ENCODE measurements at regions not wholly inside any gene's neighbourhood (a gene's known extent, or its start where the extent isn't known, plus 50 kb on each side); places are given as distances from the start of the nearest gene placed in this dataset.

GRCh38 chr10:88194961-88195367 is 331.5 kb downstream of the PTEN start:
- DNase-seq, result no peak
- H3K27ac Mint-ChIP-seq, result no peak overlapping the region

GRCh38 chr10:88195841-88196240 is 332.4 kb downstream of the PTEN start:
- DNase-seq, result no peak
- Mint-ChIP-seq H3K27ac (no peak overlapping the region), H3K4me3 (no peak overlapping the region), H3K27me3 (ENCODE audit: insufficient read depth) (no peaks in the 10 kb centered on the region; the same call in 1 of the 2 replicates), H3K9me3 (no peaks in the 10 kb centered on the region), H3K4me1 (ENCODE audit: low read depth) (peaks cover 16% of the 10 kb centered on the region), H3K36me3 (ENCODE audit: low read depth) (no peaks in the 10 kb centered on the region)
- no peak for TF ChIP-seq CTCF (IDR thresholded peaks at IDR 0.05)

More at GRCh38 chr10:88194961-88195367, 331.5 kb downstream of the PTEN start:
- peaks cover 16% of the 10 kb centered on the region for H3K4me1 Mint-ChIP-seq (ENCODE audit: low read depth)
- no peak overlapping the region for H3K4me3 Mint-ChIP-seq
- H3K9me3 Mint-ChIP-seq, result no peaks in the 10 kb centered on the region
- H3K36me3 Mint-ChIP-seq (ENCODE audit: low read depth), result no peaks in the 10 kb centered on the region
- no peak for TF ChIP-seq CTCF (IDR thresholded peaks at IDR 0.05)
- no peaks in the 10 kb centered on the region; the same call in 1 of the 2 replicates for H3K27me3 Mint-ChIP-seq (ENCODE audit: insufficient read depth)

- no peak for TF ChIP-seq CTCF (IDR thresholded peaks at IDR 0.05)
- Mint-ChIP-seq H3K27ac (no peak overlapping the region), H3K9me3 (no peaks in the 10 kb centered on the region), H3K36me3 (ENCODE audit: low read depth) (no peaks in the 10 kb centered on the region), H3K4me1 (ENCODE audit: low read depth) (peaks cover 16% of the 10 kb centered on the region), H3K4me3 (no peak overlapping the region), H3K27me3 (ENCODE audit: insufficient read depth) (no peaks in the 10 kb centered on the region; the same call in 1 of the 2 replicates)
- DNase-seq, result no peak
These were observed 332.9 kb downstream of the PTEN start for GRCh38 chr10:88196291-88196690.

- no peak for DNase-seq
- no peaks in the 10 kb centered on the region; the same call in 1 of the 2 replicates for H3K27me3 Mint-ChIP-seq (ENCODE audit: insufficient read depth)
- no peak overlapping the region for H3K4me3 Mint-ChIP-seq
- H3K9me3 Mint-ChIP-seq, result no peaks in the 10 kb centered on the region
- no peaks in the 10 kb centered on the region for H3K36me3 Mint-ChIP-seq (ENCODE audit: low read depth)
- TF ChIP-seq CTCF (IDR thresholded peaks at IDR 0.05), result no peak
- peaks cover 16% of the 10 kb centered on the region for H3K4me1 Mint-ChIP-seq (ENCODE audit: low read depth)
- H3K27ac Mint-ChIP-seq, result no peak overlapping the region
These were observed 334.6 kb downstream of the PTEN start for GRCh38 chr10:88198023-88198422.

GRCh38 chr10:88200312-88201032 is 337.0 kb downstream of the PTEN start:
- no peak for DNase-seq
- no peak for TF ChIP-seq CTCF (IDR thresholded peaks at IDR 0.05)
- Mint-ChIP-seq H3K27ac (no peak overlapping the region), H3K36me3 (ENCODE audit: low read depth) (no peaks in the 10 kb centered on the region), H3K4me3 (no peak overlapping the region), H3K27me3 (ENCODE audit: insufficient read depth) (no peaks in the 10 kb centered on the region; the same call in 1 of the 2 replicates), H3K9me3 (no peaks in the 10 kb centered on the region), H3K4me1 (ENCODE audit: low read depth) (no peaks in the 10 kb centered on the region)
